Mesendoderm (in vitro differentiated cells): ENCODE measurements at regions not wholly inside any gene's neighbourhood (a gene's known extent, or its start where the extent isn't known, plus 50 kb on each side); places are given as distances from the start of the nearest gene placed in this dataset.
A peak's percentile ranks its signal among the peaks of the same experiment; 100 is the strongest.

ENCODE experiments used
- DNase-seq: peaks from one replicate; pipeline ENCODE4 v3.0.0; 2013
- H2AK5ac ChIP-seq: 2 replicates; pipeline ENCODE4 v1.6.1; 2013; ENCODE audit warnings: low read length, inconsistent platforms
- H2BK120ac ChIP-seq: 2 replicates; pipeline ENCODE4 v1.6.1; 2013; ENCODE audit warnings: low read depth, mild to moderate bottlenecking, low read length, moderate library complexity, mixed read lengths
- H2BK15ac ChIP-seq: replicated peaks from 2 replicates; pipeline ENCODE4 v1.6.1; 2013; ENCODE audit warnings: low read depth, mild to moderate bottlenecking, moderate library complexity
- H2BK5ac ChIP-seq: 2 replicates; pipeline ENCODE4 v1.6.1; 2013; ENCODE audit warnings: low read length, inconsistent platforms
- H3K18ac ChIP-seq: 2 replicates; pipeline ENCODE4 v1.6.1; 2013; ENCODE audit warnings: mild to moderate bottlenecking, low read length, mixed read lengths
- H3K23ac ChIP-seq: one replicate; pipeline ENCODE4 v1.6.1; 2013; ENCODE audit warnings: low read length
- H3K27ac ChIP-seq: 2 replicates; pipeline ENCODE4 v1.5.1; 2013; ENCODE audit warnings: low read depth, mild to moderate bottlenecking, inconsistent platforms, low read length, moderate library complexity
- H3K27me3 ChIP-seq: 2 replicates; pipeline ENCODE4 v1.6.1; 2013; ENCODE audit warnings: low read length, control low read depth, mild to moderate bottlenecking, inconsistent platforms; ENCODE audit not compliant: insufficient read depth, poor library complexity
- H3K36me3 ChIP-seq: 2 replicates; pipeline ENCODE4 v1.6.1; 2013; ENCODE audit warnings: low read length, inconsistent platforms; ENCODE audit not compliant: control insufficient read depth, insufficient read depth
- H3K4ac ChIP-seq: one replicate; pipeline ENCODE4 v1.6.1; 2013; ENCODE audit warnings: low read depth, mild to moderate bottlenecking, low read length, moderate library complexity
- H3K4me1 ChIP-seq: 2 replicates; pipeline ENCODE4 v1.6.1; 2013; ENCODE audit warnings: low read depth, low read length, inconsistent platforms; ENCODE audit not compliant: control insufficient read depth
- H3K4me2 ChIP-seq: 2 replicates; pipeline ENCODE4 v1.6.1; 2013; ENCODE audit warnings: low read length
- H3K4me3 ChIP-seq: 2 replicates; pipeline ENCODE4 v1.5.1; 2013; ENCODE audit warnings: mild to moderate bottlenecking, low read length
- H3K56ac ChIP-seq: one replicate; pipeline ENCODE4 v1.6.1; 2013; ENCODE audit warnings: low read length
- H3K79me1 ChIP-seq: 2 replicates; pipeline ENCODE4 v1.6.1; 2013; ENCODE audit warnings: low read length, inconsistent platforms
- H3K79me2 ChIP-seq: 2 replicates; pipeline ENCODE4 v1.6.1; 2013; ENCODE audit warnings: mild to moderate bottlenecking, low read length; ENCODE audit not compliant: control insufficient read depth, insufficient read depth
- H3K9ac ChIP-seq: 2 replicates; pipeline ENCODE4 v1.6.1; 2013; ENCODE audit warnings: low read length, inconsistent platforms
- H4K5ac ChIP-seq: one replicate; pipeline ENCODE4 v1.6.1; 2013; ENCODE audit warnings: low read length
- H4K8ac ChIP-seq: one replicate; pipeline ENCODE4 v1.6.1; 2013; ENCODE audit warnings: low read depth, mild to moderate bottlenecking, control low read depth, low read length, moderate library complexity
- WGBS: extraction: QIAGEN DNeasy Blood & Tissue Kit; methylation state at CpG from one replicate; pipeline ENCODE4 v1.1.7; 2013; ENCODE audit warnings: low lambda C conversion rate, missing lambda C conversion rate; ENCODE audit not compliant: insufficient coverage; ENCODE audit errors: extremely low coverage; 5-methylcytosine and 5-hydroxymethylcytosine counted together

GRCh38 chr21:35943752-35944151 lies 116.6 kb downstream of the SETD4 start:
- no CpG with 5 or more reads among the region's 3 CpGs for WGBS
- no peak overlapping the region for H3K56ac ChIP-seq

DNA sequence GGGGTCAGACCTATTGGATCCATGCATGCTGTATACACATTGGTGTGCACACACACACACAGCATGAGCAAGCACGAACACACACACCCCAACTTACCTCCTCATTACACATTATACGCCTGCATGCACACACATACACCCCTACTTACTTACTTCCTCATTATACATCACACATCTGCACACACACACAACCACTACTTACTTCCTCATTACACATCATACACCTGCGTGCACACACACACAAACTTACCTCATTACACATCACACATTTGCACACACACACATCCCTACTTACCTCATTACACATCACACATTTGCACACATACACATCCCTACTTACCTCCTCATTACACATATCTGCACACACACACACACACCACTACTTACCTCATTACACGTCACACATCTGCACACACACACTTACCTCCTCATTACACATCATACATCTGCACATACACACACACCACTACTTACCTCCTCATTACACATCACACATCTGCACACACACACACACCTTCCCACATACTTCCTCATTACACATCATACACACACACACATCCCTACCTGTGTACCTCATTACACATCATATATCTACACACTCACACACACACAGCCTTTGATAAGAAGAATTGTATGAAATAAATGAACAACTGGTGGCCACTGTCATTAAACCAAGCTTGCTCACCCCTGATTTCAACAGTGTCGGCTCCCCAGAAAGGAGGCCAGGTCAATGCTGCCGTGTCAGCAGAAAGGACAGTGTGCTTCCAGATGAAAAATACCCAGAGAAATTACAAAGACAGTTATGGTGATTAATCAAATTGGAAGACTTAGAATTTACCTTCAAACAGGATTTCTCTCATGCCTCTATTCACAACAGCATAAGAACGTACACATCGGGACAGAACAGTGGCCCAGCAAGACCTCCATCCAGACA lies 117.8 kb downstream of the SETD4 start:
- Histone ChIP-seq H3K36me3 (no peaks in the 10 kb centered on the region), H2BK120ac (no peak overlapping the region), H2BK5ac (no peak overlapping the region), H3K18ac (no peak overlapping the region), H4K5ac (no peak overlapping the region), H4K8ac (no peak overlapping the region), H3K79me2 (no peaks in the 10 kb centered on the region), H2BK15ac (no peak overlapping the region), H3K4me2 (no peak overlapping the region), H3K27me3 (no peaks in the 10 kb centered on the region), H3K4ac (no peak overlapping the region), H3K79me1 (no peaks in the 10 kb centered on the region), H3K27ac (no peak overlapping the region), H3K9ac (no peak overlapping the region), H3K4me1 (no peaks in the 10 kb centered on the region), H2AK5ac (no peak overlapping the region), H3K23ac (no peak overlapping the region), H3K56ac (no peak overlapping the region), H3K4me3 (no peak overlapping the region)
- DNase-seq = no peak
- WGBS = 95% methylated on average over 3 of the region's 8 CpGs

More at GRCh38 chr21:35943752-35944151, 116.6 kb downstream of the SETD4 start:
- no peak overlapping the region for H2BK120ac ChIP-seq
- H4K5ac ChIP-seq = no peak overlapping the region
- H2BK15ac ChIP-seq = no peak overlapping the region
- H2AK5ac ChIP-seq = no peak overlapping the region
- DNase-seq = no peak
- H2BK5ac ChIP-seq = no peak overlapping the region
- H3K79me1 ChIP-seq = no peaks in the 10 kb centered on the region
- no peaks in the 10 kb centered on the region for H3K4me1 ChIP-seq
- H3K9ac ChIP-seq = no peak overlapping the region
- no peak overlapping the region for H4K8ac ChIP-seq
- no peak overlapping the region for H3K18ac ChIP-seq
- H3K27me3 ChIP-seq = no peaks in the 10 kb centered on the region
- H3K36me3 ChIP-seq = no peaks in the 10 kb centered on the region
- no peak overlapping the region for H3K4me3 ChIP-seq
- H3K4me2 ChIP-seq = no peak overlapping the region
- no peak overlapping the region for H3K27ac ChIP-seq
- no peak overlapping the region for H3K4ac ChIP-seq
- no peak overlapping the region for H3K23ac ChIP-seq
- H3K79me2 ChIP-seq = no peaks in the 10 kb centered on the region

- H3K23ac ChIP-seq = no peak overlapping the region
- H2AK5ac ChIP-seq = no peak overlapping the region
- H2BK5ac ChIP-seq = no peak overlapping the region
- no peak overlapping the region for H3K4me2 ChIP-seq
- no peaks in the 10 kb centered on the region for H3K4me1 ChIP-seq
- H2BK120ac ChIP-seq = no peak overlapping the region
- H3K18ac ChIP-seq = no peak overlapping the region
- no peak overlapping the region for H4K8ac ChIP-seq
- DNase-seq = peak; percentile 64
- no peak overlapping the region for H3K56ac ChIP-seq
- H3K79me1 ChIP-seq = no peaks in the 10 kb centered on the region
- H3K36me3 ChIP-seq = no peaks in the 10 kb centered on the region
- H3K27ac ChIP-seq = no peak overlapping the region
- H4K5ac ChIP-seq = no peak overlapping the region
- WGBS = no CpG with 5 or more reads among the region's 11 CpGs
- H3K9ac ChIP-seq = no peak overlapping the region
- no peaks in the 10 kb centered on the region for H3K79me2 ChIP-seq
- H3K4ac ChIP-seq = no peak overlapping the region
- no peaks in the 10 kb centered on the region for H3K27me3 ChIP-seq
- H2BK15ac ChIP-seq = no peak overlapping the region
- H3K4me3 ChIP-seq = no peak overlapping the region
These were observed 120.0 kb downstream of the SETD4 start for GRCh38 chr21:35940074-35940927.

GRCh38 chr21:35938446-35938845 lies 121.9 kb downstream of the SETD4 start:
- Histone ChIP-seq H3K23ac (no peak overlapping the region), H2BK15ac (no peak overlapping the region), H3K9ac (no peak overlapping the region), H4K8ac (no peak overlapping the region), H2BK5ac (no peak overlapping the region), H2BK120ac (no peak overlapping the region), H3K27me3 (no peaks in the 10 kb centered on the region), H3K79me1 (no peaks in the 10 kb centered on the region), H2AK5ac (no peak overlapping the region), H3K4ac (no peak overlapping the region), H3K36me3 (no peaks in the 10 kb centered on the region), H3K27ac (no peak overlapping the region), H3K4me1 (no peaks in the 10 kb centered on the region), H3K18ac (no peak overlapping the region), H3K4me2 (no peak overlapping the region), H3K4me3 (no peak overlapping the region), H3K56ac (no peak overlapping the region), H4K5ac (no peak overlapping the region), H3K79me2 (no peaks in the 10 kb centered on the region)
- no CpG with 5 or more reads among the region's 2 CpGs for WGBS
- no peak for DNase-seq

- peak; percentile 57 for DNase-seq
- Histone ChIP-seq H3K23ac (no peak overlapping the region), H3K79me2 (no peaks in the 10 kb centered on the region), H3K9ac (no peak overlapping the region), H3K56ac (no peak overlapping the region), H2BK15ac (no peak overlapping the region), H2AK5ac (no peak overlapping the region), H4K8ac (no peak overlapping the region), H3K79me1 (no peaks in the 10 kb centered on the region), H3K18ac (no peak overlapping the region), H3K4me3 (no peak overlapping the region), H3K4ac (no peak overlapping the region), H3K27ac (no peak overlapping the region), H3K4me1 (no peaks in the 10 kb centered on the region), H2BK5ac (no peak overlapping the region), H3K27me3 (no peaks in the 10 kb centered on the region), H4K5ac (no peak overlapping the region), H3K4me2 (no peak overlapping the region), H3K36me3 (no peaks in the 10 kb centered on the region), H2BK120ac (no peak overlapping the region)
- whole genome bisulfite sequencing = no CpG with 5 or more reads among the region's 3 CpGs
These were observed 126.9 kb downstream of the SETD4 start for GRCh38 chr21:35933466-35933865.
